Stimulated activated CD4-positive, alpha-beta T cell treated with anti-CD3 and anti-CD28 coated beads, Interleukin-4, amount 100 ng/mL, for 48 hours (primary cell): ENCODE measurements at regions not wholly inside any gene's neighbourhood (a gene's known extent, or its start where the extent isn't known, plus 50 kb on each side); places are given as distances from the start of the nearest gene placed in this dataset.
"Not testable (repeated sequence)": the region's sequence is repeated elsewhere in the genome, so short reads cannot be mapped to it uniquely, and the experiment has no call there.

Experiments used
- DNase-seq, 2 donors: peaks; one replicate each; pipeline ENCODE4 v3.0.0-alpha.2; 2020; ENCODE audit warnings: low read depth in 2 of 2

- no peak for DNase-seq
Measured at GRCh38 chr14:97029800-97030199, 232.6 kb downstream of the VRK1 start.

- no peak for DNase-seq
Measured at GRCh38 chr14:97031530-97031929, 234.3 kb downstream of the VRK1 start.

- no peak for DNase-seq
Measured at GRCh38 chr14:97033556-97034081, 236.4 kb downstream of the VRK1 start.

- DNase-seq = no peak
Measured at GRCh38 chr14:97036086-97036852, 239.1 kb downstream of the VRK1 start.

- DNase-seq = no peak
Measured at GRCh38 chr14:97039717-97040363, 242.7 kb downstream of the VRK1 start.

GRCh38 chr14:97046967-97047366 lies 249.8 kb downstream of the VRK1 start:
- no peak for DNase-seq

GRCh38 chr14:97052001-97052400 lies 254.8 kb downstream of the VRK1 start:
- no peak for DNase-seq

GRCh38 chr14:97053941-97054340 lies 256.8 kb downstream of the VRK1 start:
- DNase-seq = no peak

GRCh38 chr14:97055355-97055754 lies 258.2 kb downstream of the VRK1 start:
- DNase-seq = no peak

GRCh38 chr14:97056086-97056485 lies 258.9 kb downstream of the VRK1 start:
- DNase-seq = no peak

- no peak for DNase-seq
Measured at GRCh38 chr14:97057238-97058073, 260.3 kb downstream of the VRK1 start.

- DNase-seq = no peak
Measured at GRCh38 chr14:97058074-97058467, 260.9 kb downstream of the VRK1 start.

GRCh38 chr14:97058589-97058988 lies 261.4 kb downstream of the VRK1 start:
- DNase-seq = no peak

GRCh38 chr14:97061198-97061597 lies 264.0 kb downstream of the VRK1 start:
- DNase-seq = no peak

- no peak for DNase-seq
Measured at GRCh38 chr14:97061714-97062113, 264.5 kb downstream of the VRK1 start.

GRCh38 chr14:97065305-97066067 lies 268.3 kb downstream of the VRK1 start:
- no peak for DNase-seq

- DNase-seq = no peak
Measured at GRCh38 chr14:97066068-97066899, 269.1 kb downstream of the VRK1 start.

GRCh38 chr14:97068293-97068692 lies 271.1 kb downstream of the VRK1 start:
- not testable (repeated sequence) for DNase-seq

- DNase-seq = no peak
Measured at GRCh38 chr14:97070259-97070658, 273.1 kb downstream of the VRK1 start.

- DNase-seq = no peak
Measured at GRCh38 chr14:97071177-97071576, 274.0 kb downstream of the VRK1 start.

- no peak for DNase-seq
Measured at GRCh38 chr14:97073622-97074021, 276.4 kb downstream of the VRK1 start.
